IMR-90 (cell line): ENCODE measurements at regions not wholly inside any gene's neighbourhood (a gene's known extent, or its start where the extent isn't known, plus 50 kb on each side); places are given as distances from the start of the nearest gene placed in this dataset.

Experiments
- CTCF ChIP-seq: conservative IDR thresholded peaks from 2 replicates; pipeline ENCODE4 v1.5.1; 2012; ENCODE audit warnings: mild to moderate bottlenecking, low read depth, low read length, improper control_type of control experiment
- ELK1 ChIP-seq: fragments of 150-350 bp; IDR thresholded peaks from 2 replicates; pipeline ENCODE4 v1.6.1; 2016; ENCODE audit warnings: low read depth, mild to moderate bottlenecking, low read length, moderate library complexity, borderline replicate concordance
- POLR2A ChIP-seq: IDR thresholded peaks from 2 replicates; pipeline ENCODE4 v1.6.1; 2012; ENCODE audit warnings: mild to moderate bottlenecking, low read depth, low read length
- RCOR1 ChIP-seq: IDR thresholded peaks from 2 replicates; pipeline ENCODE4 v1.6.1; 2012; ENCODE audit warnings: mild to moderate bottlenecking, low read length, improper control_type of control experiment; ENCODE audit not compliant: insufficient replicate concordance

GRCh38 chr12:92528097-92528496 lies 174.7 kb upstream of the PLEKHG7 start:
- TF ChIP-seq POLR2A: no peak
- TF ChIP-seq CTCF: no peak
- TF ChIP-seq RCOR1: no peak
- no peak for TF ChIP-seq ELK1
